ENCODE measurements at regions not wholly inside any gene's neighbourhood (a gene's known extent, or its start where the extent isn't known, plus 50 kb on each side); places are given as distances from the start of the nearest gene placed in this dataset.

DNA sequence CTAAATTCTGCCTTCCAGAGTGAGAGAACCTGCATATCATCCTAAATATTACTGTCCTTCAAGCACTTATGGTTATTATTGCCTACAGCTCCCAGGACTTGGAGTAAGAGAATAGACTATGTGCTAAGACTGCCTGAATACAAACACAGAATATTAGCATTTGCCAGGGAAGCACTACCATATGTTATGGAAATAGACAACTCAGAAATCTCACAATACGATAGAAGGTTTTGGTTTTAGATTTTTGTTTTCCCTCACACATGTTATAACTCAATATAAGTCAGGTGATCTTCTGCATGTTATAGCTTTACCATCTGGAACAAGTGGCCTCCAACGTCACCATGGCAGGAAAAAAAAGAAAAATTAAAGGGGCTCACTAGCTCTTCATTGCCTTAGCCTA, 413.9 kb downstream of the LRRIQ3 start:
- no peak for TF ChIP-seq EZH2 (IDR thresholded peaks at IDR 0.05; ENCODE audit: borderline replicate concordance, insufficient read depth, low read length, poor library complexity, severe bottlenecking)
- Histone ChIP-seq H3K9me3 (ENCODE audit: low read length) (no peaks in the 10 kb centered on the region), H3K9ac (ENCODE audit: low read length) (no peak overlapping the region), H3K9me2 (ENCODE audit: insufficient read depth, low read length) (no peaks in the 10 kb centered on the region), H3F3A (ENCODE audit: insufficient read depth, low read length, poor library complexity, severe bottlenecking) (no peaks in the 10 kb centered on the region), H3K27ac (ENCODE audit: low read length) (no peak overlapping the region), H4K20me1 (ENCODE audit: insufficient read depth) (no peaks in the 10 kb centered on the region), H3K36me3 (ENCODE audit: insufficient read depth, low read length) (no peaks in the 10 kb centered on the region), H3K4me3 (ENCODE audit: low read length) (no peak overlapping the region), H3K4me2 (ENCODE audit: low read length) (no peak overlapping the region), H3K27me3 (ENCODE audit: insufficient read depth, low read depth, low read length) (no peaks in the 10 kb centered on the region), H2AFZ (ENCODE audit: low read depth, low read length) (no peak overlapping the region), H3K79me2 (replicated peaks; ENCODE audit: insufficient read depth, low read length) (no peaks in the 10 kb centered on the region)

GRCh38 chr1:73783352-73783751, 414.6 kb downstream of the LRRIQ3 start:
- no peak overlapping the region for H3K9ac ChIP-seq (ENCODE audit: low read length)
- no peaks in the 10 kb centered on the region for H3K79me2 ChIP-seq (replicated peaks; ENCODE audit: insufficient read depth, low read length)
- no peaks in the 10 kb centered on the region for H3K9me3 ChIP-seq (ENCODE audit: low read length)
- TF ChIP-seq, protein P1, sequence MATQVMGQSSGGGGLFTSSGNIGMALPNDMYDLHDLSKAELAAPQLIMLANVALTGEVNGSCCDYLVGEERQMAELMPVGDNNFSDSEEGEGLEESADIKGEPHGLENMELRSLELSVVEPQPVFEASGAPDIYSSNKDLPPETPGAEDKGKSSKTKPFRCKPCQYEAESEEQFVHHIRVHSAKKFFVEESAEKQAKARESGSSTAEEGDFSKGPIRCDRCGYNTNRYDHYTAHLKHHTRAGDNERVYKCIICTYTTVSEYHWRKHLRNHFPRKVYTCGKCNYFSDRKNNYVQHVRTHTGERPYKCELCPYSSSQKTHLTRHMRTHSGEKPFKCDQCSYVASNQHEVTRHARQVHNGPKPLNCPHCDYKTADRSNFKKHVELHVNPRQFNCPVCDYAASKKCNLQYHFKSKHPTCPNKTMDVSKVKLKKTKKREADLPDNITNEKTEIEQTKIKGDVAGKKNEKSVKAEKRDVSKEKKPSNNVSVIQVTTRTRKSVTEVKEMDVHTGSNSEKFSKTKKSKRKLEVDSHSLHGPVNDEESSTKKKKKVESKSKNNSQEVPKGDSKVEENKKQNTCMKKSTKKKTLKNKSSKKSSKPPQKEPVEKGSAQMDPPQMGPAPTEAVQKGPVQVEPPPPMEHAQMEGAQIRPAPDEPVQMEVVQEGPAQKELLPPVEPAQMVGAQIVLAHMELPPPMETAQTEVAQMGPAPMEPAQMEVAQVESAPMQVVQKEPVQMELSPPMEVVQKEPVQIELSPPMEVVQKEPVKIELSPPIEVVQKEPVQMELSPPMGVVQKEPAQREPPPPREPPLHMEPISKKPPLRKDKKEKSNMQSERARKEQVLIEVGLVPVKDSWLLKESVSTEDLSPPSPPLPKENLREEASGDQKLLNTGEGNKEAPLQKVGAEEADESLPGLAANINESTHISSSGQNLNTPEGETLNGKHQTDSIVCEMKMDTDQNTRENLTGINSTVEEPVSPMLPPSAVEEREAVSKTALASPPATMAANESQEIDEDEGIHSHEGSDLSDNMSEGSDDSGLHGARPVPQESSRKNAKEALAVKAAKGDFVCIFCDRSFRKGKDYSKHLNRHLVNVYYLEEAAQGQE (IDR thresholded peaks at IDR 0.05; ENCODE audit: borderline replicate concordance) = no peak
- TF ChIP-seq SMC3 (conservative IDR thresholded peaks at IDR 0.05; ENCODE audit: poor library complexity) = no peak
- TF ChIP-seq MXI1 (conservative IDR thresholded peaks at IDR 0.05; ENCODE audit: poor library complexity, severe bottlenecking) = no peak
- TF ChIP-seq TAF1 (IDR thresholded peaks at IDR 0.05; ENCODE audit: low read depth) = no peak
- no peak for TF ChIP-seq EZH2 (IDR thresholded peaks at IDR 0.05; ENCODE audit: borderline replicate concordance, insufficient read depth, low read length, poor library complexity, severe bottlenecking)
- H2AFZ ChIP-seq (ENCODE audit: low read depth, low read length) = no peak overlapping the region
- H3K4me3 ChIP-seq (ENCODE audit: low read length) = no peak overlapping the region
- H3K4me2 ChIP-seq (ENCODE audit: low read length) = no peak overlapping the region
- no peaks in the 10 kb centered on the region for H3K9me2 ChIP-seq (ENCODE audit: insufficient read depth, low read length)
- H3F3A ChIP-seq (ENCODE audit: insufficient read depth, low read length, poor library complexity, severe bottlenecking) = no peaks in the 10 kb centered on the region
- no peaks in the 10 kb centered on the region for H3K27me3 ChIP-seq (ENCODE audit: insufficient read depth, low read depth, low read length)
- H3K36me3 ChIP-seq (ENCODE audit: insufficient read depth, low read length) = no peaks in the 10 kb centered on the region
- H3K27ac ChIP-seq (ENCODE audit: low read length) = no peak overlapping the region
- no peaks in the 10 kb centered on the region for H4K20me1 ChIP-seq (ENCODE audit: insufficient read depth)

- Histone ChIP-seq H3K36me3 (ENCODE audit: insufficient read depth, low read length) (no peaks in the 10 kb centered on the region), H3K27ac (ENCODE audit: low read length) (no peak overlapping the region), H3K79me2 (replicated peaks; ENCODE audit: insufficient read depth, low read length) (no peaks in the 10 kb centered on the region), H3F3A (ENCODE audit: insufficient read depth, low read length, poor library complexity, severe bottlenecking) (no peaks in the 10 kb centered on the region), H3K4me3 (ENCODE audit: low read length) (no peak overlapping the region), H3K9ac (ENCODE audit: low read length) (no peak overlapping the region), H3K9me2 (ENCODE audit: insufficient read depth, low read length) (no peaks in the 10 kb centered on the region), H2AFZ (ENCODE audit: low read depth, low read length) (no peak overlapping the region), H3K27me3 (ENCODE audit: insufficient read depth, low read depth, low read length) (no peaks in the 10 kb centered on the region), H3K9me3 (ENCODE audit: low read length) (no peaks in the 10 kb centered on the region), H4K20me1 (ENCODE audit: insufficient read depth) (no peaks in the 10 kb centered on the region), H3K4me2 (ENCODE audit: low read length) (no peak overlapping the region)
- TF ChIP-seq EP300 (conservative IDR thresholded peaks at IDR 0.05; ENCODE audit: poor library complexity, severe bottlenecking) (no peak), POLR2AphosphoS5 (IDR thresholded peaks at IDR 0.05) (no peak), EZH2 (IDR thresholded peaks at IDR 0.05; ENCODE audit: borderline replicate concordance, insufficient read depth, low read length, poor library complexity, severe bottlenecking) (no peak), TAF1 (IDR thresholded peaks at IDR 0.05; ENCODE audit: low read depth) (no peak), SMC3 (conservative IDR thresholded peaks at IDR 0.05; ENCODE audit: poor library complexity) (no peak), RAD21 (conservative IDR thresholded peaks at IDR 0.05) (no peak), MXI1 (conservative IDR thresholded peaks at IDR 0.05; ENCODE audit: poor library complexity, severe bottlenecking) (no peak)
- TF ChIP-seq, protein P1 (IDR thresholded peaks at IDR 0.05; ENCODE audit: borderline replicate concordance) = no peak
- TF ChIP-seq, protein P2, sequence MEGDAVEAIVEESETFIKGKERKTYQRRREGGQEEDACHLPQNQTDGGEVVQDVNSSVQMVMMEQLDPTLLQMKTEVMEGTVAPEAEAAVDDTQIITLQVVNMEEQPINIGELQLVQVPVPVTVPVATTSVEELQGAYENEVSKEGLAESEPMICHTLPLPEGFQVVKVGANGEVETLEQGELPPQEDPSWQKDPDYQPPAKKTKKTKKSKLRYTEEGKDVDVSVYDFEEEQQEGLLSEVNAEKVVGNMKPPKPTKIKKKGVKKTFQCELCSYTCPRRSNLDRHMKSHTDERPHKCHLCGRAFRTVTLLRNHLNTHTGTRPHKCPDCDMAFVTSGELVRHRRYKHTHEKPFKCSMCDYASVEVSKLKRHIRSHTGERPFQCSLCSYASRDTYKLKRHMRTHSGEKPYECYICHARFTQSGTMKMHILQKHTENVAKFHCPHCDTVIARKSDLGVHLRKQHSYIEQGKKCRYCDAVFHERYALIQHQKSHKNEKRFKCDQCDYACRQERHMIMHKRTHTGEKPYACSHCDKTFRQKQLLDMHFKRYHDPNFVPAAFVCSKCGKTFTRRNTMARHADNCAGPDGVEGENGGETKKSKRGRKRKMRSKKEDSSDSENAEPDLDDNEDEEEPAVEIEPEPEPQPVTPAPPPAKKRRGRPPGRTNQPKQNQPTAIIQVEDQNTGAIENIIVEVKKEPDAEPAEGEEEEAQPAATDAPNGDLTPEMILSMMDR (IDR thresholded peaks at IDR 0.05; ENCODE audit: poor library complexity, severe bottlenecking) = no peak
These were observed 415.1 kb downstream of the LRRIQ3 start for GRCh38 chr1:73782901-73783300.
